ENCODE measurements at regions not wholly inside any gene's neighbourhood (a gene's known extent, or its start where the extent isn't known, plus 50 kb on each side); places are given as distances from the start of the nearest gene placed in this dataset.

GRCh38 chr2:160687629-160688028 is 194.0 kb upstream of the RBMS1 start:
- H3K36me3 ChIP-seq = no peaks in the 10 kb centered on the region
- H3K27ac ChIP-seq (replicated peaks) = no peak overlapping the region
- no peak for TF ChIP-seq CTCF (IDR thresholded peaks at IDR 0.05; ENCODE audit: borderline replicate concordance)
- H3K27me3 ChIP-seq (ENCODE audit: low read depth) = no peaks in the 10 kb centered on the region
- peaks cover 7% of the 10 kb centered on the region for H3K4me1 ChIP-seq
- no peak for DNase-seq
- intact Hi-C loops (cut with micrococcal nuclease) = no loop called here
- no peaks in the 10 kb centered on the region for H3K9me3 ChIP-seq (replicated peaks)
- H3K4me3 ChIP-seq = no peak overlapping the region

GRCh38 chr2:160689441-160689840 is 195.8 kb upstream of the RBMS1 start:
- intact Hi-C loops (cut with micrococcal nuclease) = no loop called here
- H3K27ac ChIP-seq (replicated peaks) = no peak overlapping the region
- H3K4me3 ChIP-seq = no peak overlapping the region
- no peaks in the 10 kb centered on the region for H3K36me3 ChIP-seq
- no peak for TF ChIP-seq CTCF (IDR thresholded peaks at IDR 0.05; ENCODE audit: borderline replicate concordance)
- no peaks in the 10 kb centered on the region for H3K9me3 ChIP-seq (replicated peaks)
- H3K27me3 ChIP-seq (ENCODE audit: low read depth) = no peaks in the 10 kb centered on the region
- H3K4me1 ChIP-seq = no peaks in the 10 kb centered on the region
- no peak for DNase-seq

- Histone ChIP-seq H3K4me3 (no peak overlapping the region), H3K27me3 (ENCODE audit: low read depth) (no peaks in the 10 kb centered on the region), H3K9me3 (replicated peaks) (no peaks in the 10 kb centered on the region), H3K36me3 (no peaks in the 10 kb centered on the region), H3K4me1 (peaks cover 11% of the 10 kb centered on the region), H3K27ac (replicated peaks) (no peak overlapping the region)
- no peak for TF ChIP-seq CTCF (IDR thresholded peaks at IDR 0.05; ENCODE audit: borderline replicate concordance)
- DNase-seq = no peak
- intact Hi-C loops (cut with micrococcal nuclease) = no loop called here
Measured at GRCh38 chr2:160694221-160694620, 200.6 kb upstream of the RBMS1 start.

- Histone ChIP-seq H3K9me3 (replicated peaks) (no peaks in the 10 kb centered on the region), H3K36me3 (no peaks in the 10 kb centered on the region), H3K4me1 (peaks cover 11% of the 10 kb centered on the region), H3K27me3 (ENCODE audit: low read depth) (no peaks in the 10 kb centered on the region), H3K27ac (replicated peaks) (no peak overlapping the region), H3K4me3 (no peak overlapping the region)
- intact Hi-C loops (cut with micrococcal nuclease) = no loop called here
- DNase-seq = no peak
- no peak for TF ChIP-seq CTCF (IDR thresholded peaks at IDR 0.05; ENCODE audit: borderline replicate concordance)
Measured at GRCh38 chr2:160694631-160695030, 201.0 kb upstream of the RBMS1 start.

GRCh38 chr2:160695402-160696086 is 201.9 kb upstream of the RBMS1 start:
- no peak for TF ChIP-seq CTCF (IDR thresholded peaks at IDR 0.05; ENCODE audit: borderline replicate concordance)
- intact Hi-C loops (cut with micrococcal nuclease) = no loop called here

More at GRCh38 chr2:160695402-160696086, 201.9 kb upstream of the RBMS1 start:
- H3K27ac ChIP-seq (replicated peaks) = no peak overlapping the region
- H3K27me3 ChIP-seq (ENCODE audit: low read depth) = no peaks in the 10 kb centered on the region
- no peak for DNase-seq
- no peaks in the 10 kb centered on the region for H3K9me3 ChIP-seq (replicated peaks)
- no peak overlapping the region for H3K4me3 ChIP-seq
- no peaks in the 10 kb centered on the region for H3K36me3 ChIP-seq
- peaks cover 14% of the 10 kb centered on the region for H3K4me1 ChIP-seq
